Spleen (tissue), 7 donors: ENCODE measurements at regions not wholly inside any gene's neighbourhood (a gene's known extent, or its start where the extent isn't known, plus 50 kb on each side); places are given as distances from the start of the nearest gene placed in this dataset.

Source experiments
- CTCF ChIP-seq, 11 experiments: fragments of 200-600 bp in 7 of 11; fragments of 450-650 bp in 4 of 11; sonication (generic) in 4 of 11; IDR thresholded peaks in 8 of 11; conservative IDR thresholded peaks in 3 of 11; 1 replicate in 7 of 11; 2 replicates in 4 of 11; pipeline versions ENCODE4 v1.4.0 to v1.8.0; 2016 to 2021; ENCODE audit warnings: antibody characterized with exemption in 11 of 11, inconsistent platforms in 4 of 11, mild to moderate bottlenecking in 1 of 11
- POLR2AphosphoS5 ChIP-seq, 3 donors: sonication (generic); formaldehyde crosslinking; IDR thresholded peaks; one replicate each; pipeline ENCODE4 v1.5.1; 2017; ENCODE audit warnings: antibody characterized with exemption in 3 of 3
- donor health status: DM: no; HTN: no; CAD: no; lungs with moderate emphysema.
- donor health status: DM: no; HTN: no; CAD: no.
- donor health status: DM: no; HTN: no; CAD: no.

DNA sequence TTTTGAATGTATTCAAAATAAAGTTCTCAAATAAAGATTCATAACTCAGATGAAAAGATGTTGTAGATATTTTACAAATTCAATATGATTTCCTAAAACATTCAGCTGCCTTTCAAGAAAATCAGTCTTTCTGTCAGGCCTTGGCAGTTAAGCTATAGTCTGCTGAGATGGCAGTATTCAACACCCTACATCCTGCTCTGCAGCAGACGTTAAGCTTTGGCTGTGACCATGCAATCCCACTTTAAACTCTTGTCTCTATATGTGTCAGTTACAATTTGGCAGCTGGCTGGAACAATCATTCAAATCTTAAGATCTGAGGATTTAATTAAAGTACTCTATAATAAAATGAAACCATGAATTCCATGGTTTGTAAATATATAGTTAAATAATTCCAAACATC, 567.3 kb upstream of the ZNF804A start:
- TF ChIP-seq CTCF (IDR thresholded peaks at IDR 0.05 in 8 of 11, conservative IDR thresholded peaks at IDR 0.05 in 3 of 11) (no peak), POLR2AphosphoS5 (IDR thresholded peaks at IDR 0.05) (no peak)
